SKM-1 (cell line): ENCODE measurements at regions not wholly inside any gene's neighbourhood (a gene's known extent, or its start where the extent isn't known, plus 50 kb on each side); places are given as distances from the start of the nearest gene placed in this dataset.

Experiments used
- DNase-seq: peaks from one replicate; lab custom pipeline; 2025; ENCODE audit not compliant: unreplicated experiment; lab: John Stamatoyannopoulos, UW

DNA sequence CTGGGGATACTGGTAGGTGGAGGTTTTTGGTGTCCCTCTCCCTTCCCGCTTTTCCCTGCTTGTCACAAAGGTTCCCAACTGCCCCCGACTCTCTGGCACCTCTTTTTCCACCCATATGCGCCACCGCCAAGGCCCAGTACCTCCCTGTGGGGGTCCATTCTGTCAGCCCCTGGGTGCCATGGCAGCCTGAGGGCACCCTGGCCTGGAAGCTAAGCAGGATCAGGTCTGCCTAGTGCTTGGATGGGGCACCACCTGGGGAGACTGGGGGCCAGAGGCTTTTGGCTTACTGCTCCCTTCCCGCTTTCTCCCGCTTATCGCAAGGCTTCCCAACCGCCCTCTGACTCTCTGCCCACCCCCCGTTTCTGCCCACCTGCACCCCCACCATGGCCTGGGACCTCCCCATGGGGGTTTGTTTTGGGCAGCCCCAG is 2286.4 kb downstream of the TP53TG3F start:
- DNase-seq, result no peak

DNA sequence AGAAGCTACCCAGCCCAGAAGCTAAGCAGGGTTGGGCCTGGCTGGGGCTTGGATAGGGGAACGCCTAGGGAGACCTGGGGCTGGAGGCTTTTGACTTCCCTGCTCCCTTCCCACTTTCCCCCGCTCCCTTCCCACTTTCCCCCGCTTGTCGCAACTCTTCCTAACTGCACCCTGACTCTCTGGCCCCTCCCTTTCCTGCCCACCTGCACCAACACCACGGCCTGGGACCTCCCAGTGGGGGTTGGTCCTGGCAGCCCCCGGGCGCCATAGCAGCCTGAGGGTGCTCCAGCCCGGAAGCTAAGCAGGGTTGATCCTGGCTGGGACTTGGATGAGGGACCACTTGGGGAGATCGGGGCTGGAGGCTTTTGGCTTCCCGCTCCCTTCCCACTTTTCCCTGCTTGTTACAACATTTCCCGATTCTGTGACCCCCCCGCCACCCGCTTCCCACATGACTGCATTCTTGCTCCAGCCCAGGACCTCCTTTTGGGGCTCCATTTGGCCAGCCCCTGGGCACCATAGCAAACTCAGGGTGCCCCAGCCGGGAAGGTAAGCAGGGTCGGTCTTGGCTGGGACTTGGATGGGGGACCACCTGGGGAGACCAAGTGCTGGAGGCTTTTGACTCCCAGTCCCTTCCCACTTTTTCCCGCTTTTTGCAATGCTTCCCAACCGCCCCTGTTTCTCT is 2287.0 kb downstream of the TP53TG3F start:
- no peak for DNase-seq

DNA sequence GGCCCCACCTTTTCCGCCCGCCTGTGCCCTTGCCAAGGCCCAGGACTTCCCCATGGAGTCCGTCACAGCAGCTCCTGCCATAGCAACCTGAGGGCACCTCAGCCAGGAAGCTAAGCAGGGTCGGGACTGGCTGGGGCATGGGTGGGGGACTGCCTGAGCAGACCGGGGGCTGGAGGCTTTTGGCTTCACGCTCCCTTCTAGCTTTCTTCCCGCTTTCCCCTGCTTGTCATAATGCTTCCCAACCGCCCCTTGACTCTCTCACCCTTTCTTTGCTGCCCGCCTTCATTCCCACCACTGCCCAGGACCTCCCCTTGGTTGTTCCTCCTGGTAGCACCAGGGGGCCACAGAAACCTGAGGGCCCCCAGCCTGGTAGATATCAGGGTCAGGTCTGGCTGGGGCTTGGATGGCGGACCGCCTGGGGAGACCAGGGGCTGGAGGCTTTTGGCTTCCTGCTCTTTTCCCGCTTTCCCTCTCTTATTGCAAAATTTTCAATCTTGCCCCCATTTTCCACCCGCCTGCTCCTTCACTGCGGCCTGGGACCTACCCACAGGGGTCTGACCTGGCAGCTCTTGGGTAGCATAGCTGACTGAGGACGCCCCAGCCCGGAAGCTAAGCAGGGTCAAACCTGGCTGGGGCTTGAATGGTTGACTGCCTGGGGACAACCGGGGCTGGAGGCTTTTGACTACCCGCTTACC is 2287.7 kb downstream of the TP53TG3F start:
- DNase-seq, result no peak

DNA sequence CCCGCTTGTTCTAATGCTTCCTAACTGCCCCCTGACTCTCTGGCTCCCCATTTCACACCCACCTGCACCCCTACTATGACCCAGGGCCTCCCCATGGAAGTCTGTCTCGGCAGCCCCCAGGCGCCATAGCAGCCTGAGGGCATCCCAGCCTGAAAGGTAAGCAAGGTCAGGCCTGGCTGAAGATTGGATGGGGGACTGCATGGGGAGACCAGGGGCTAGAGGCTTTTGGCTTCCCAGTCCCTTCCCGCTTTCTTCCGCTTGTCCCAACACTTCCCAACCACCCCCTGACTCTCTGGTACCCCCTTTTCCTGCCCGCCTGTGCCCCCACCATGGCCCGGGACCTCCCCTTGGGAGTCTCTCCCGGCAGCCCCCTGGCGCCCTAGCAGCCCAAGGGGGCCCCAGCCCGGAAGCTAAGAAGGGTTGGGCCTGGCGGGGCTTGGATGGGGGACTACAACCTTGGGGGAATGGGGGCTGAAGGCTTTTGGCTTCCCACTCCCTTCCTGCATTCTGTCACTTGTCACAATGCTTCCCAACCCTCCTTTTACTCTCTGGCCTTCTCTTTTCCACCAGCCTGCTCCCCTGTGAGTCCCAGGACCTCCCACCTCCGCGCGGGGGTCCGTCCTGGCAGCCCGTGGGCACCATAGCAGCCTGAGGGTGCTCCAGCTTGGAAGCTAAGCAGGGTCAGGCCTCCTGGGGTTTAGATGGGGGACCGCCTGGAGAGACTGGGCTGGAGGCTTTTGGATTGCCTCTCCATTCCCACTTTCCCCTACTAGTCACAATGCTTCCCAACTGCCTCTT is 2288.4 kb downstream of the TP53TG3F start:
- DNase-seq, result no peak

DNA sequence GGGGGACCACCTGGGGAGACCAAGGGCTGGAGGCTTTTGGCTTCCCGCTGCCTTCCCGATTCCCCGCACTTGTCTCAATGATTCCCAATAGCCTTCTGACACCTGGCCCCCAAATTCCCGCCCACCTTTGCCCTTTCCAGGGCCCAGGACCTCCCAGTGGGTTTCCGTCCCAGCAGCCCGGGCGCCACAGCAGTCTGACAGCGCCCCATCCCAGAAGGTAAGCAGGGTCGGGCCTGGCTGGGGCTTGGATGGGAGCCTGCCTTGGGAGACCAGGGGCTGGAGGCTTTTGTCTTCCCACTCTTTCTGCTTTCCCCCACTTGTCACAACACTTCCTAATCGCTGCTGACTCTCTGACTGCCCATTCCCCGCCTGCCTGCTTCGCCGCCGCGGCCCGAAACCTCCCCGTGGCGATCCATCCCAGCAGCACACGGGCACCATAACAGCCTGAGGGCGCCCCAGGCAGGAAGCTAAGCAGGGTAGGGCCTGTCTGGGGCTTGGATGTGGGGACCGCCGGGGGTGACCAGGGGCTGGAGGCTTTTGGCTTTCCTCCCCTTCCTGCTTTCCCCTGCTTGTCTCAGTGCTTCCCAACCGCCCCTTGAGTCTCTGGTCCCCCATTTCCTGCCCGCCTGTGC is 2289.3 kb downstream of the TP53TG3F start:
- no peak for DNase-seq

DNA sequence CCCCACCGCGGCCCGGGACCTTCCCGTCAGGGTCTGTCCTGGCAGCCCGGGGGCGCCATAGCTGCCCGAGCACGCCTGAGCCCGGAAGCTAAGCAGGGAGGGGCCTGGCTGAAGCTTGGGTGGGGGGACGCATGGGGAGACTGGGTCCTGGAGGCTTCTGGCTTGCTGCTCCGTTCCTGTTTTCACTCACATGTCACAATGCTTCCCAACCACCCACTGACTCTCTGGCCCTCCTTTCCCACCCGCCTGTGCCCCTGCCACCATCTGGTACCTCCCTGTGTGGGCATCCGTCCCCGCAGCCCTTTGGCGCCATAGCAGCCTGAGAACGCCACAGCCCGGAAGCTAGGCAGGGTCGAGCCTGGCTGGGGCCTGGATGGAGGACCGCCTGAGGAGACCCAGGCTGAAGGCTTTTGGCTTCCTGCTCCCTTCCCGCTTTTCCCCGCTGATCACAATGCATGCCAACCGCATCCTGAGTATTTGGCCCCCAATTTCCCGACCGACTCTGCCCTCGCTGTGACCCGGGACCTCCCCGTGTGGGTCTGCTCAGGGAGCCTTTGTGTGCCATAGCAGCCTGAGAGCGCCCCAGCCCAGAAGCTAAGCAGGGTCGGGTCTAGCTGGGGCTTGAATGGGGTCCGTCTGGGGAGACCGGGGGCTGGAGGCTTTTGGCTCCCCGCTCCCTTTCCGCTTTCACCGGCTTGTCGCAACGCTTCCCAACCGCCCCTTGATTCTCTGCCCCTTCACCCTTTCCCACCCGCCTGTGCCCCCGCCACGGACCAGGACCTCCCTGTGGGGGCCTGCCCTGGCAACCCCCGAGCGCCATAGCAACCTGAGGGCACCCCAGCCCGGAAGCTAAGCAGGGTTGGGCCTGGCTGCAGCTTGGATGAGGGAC is 2290.1 kb downstream of the TP53TG3F start:
- no peak for DNase-seq

DNA sequence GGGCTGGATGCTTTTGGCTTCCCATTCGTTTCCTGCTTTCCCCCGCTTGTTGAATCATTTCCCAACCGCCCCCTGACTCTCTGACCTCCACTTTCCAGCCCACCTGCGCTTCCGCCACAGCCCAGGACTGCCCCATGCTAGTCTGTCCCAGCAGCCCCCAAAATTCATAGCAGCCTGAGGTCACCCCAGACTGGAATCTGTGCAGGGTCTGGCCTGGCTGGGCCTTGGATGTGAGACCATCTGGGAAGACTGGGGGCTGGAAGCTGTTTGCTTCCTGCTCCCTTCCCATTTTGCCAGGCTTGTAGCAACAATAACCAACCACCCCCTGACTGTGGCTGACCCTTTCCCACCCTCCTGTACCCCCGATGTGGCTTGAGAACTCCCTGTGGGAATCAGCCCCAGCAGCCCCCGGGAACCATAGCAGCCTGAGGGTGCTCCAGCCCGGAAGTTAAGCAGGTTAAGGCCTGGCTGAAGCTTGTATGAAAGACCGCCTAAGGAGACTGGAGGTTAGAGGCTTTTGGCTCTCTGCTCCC is 2290.8 kb downstream of the TP53TG3F start:
- no peak for DNase-seq

DNA sequence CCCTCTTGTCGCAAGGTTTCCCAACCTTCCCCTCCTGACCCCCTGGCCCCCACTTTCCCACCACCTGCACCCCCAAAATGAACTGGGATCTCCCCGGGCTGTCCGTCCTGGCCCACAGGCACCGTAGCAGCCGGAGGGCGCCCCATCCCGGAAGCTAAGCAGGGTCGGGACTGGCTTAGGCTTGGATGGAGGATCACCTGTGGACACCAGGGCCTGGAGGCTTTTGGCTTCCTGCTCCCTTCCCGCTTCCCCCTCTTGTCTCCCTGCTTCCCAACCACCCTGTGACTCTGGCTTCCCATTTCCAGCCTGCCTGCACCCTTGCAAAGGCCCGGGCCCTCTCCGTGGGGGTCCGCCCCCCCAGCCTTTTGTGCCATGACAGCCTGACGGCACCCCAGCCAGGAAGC is 2291.3 kb downstream of the TP53TG3F start:
- DNase-seq, result no peak

DNA sequence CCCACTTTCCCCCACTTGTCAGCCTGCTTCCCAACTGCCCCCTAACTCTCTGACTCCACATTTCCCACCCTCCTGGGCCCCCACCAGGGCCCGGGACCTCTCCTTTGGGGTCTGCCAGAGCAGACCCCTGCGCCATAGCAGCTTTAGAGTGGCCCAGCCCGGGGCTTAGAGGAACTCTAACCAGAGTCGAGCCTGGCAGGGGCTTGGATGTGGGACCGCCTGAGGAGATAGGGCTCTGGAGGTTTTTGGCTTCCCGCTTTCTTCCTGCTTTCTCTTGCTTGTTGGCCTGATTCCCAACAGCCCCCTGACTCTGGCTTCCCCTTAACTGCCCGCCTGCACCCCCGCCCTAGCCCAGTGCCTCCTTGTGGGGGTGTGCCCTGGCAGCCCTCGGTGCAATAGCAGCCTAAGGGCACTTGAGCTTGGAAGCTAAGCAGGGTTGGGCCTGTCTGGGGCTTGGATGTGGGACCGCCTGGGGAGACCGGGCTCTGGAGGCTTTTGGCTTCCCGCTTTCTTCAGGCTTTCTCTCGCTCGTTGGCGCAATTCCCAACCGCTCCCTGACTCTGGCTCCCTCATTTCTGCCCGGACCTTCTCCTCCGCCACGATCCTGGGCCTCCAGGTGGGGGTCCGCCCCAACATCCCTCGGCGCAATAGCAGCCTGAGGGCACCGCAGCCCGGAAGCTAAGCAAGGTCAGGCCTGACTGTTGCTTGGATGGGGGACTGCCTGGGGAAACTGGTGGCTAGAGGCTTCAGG is 2292.0 kb downstream of the TP53TG3F start:
- no peak for DNase-seq

DNA sequence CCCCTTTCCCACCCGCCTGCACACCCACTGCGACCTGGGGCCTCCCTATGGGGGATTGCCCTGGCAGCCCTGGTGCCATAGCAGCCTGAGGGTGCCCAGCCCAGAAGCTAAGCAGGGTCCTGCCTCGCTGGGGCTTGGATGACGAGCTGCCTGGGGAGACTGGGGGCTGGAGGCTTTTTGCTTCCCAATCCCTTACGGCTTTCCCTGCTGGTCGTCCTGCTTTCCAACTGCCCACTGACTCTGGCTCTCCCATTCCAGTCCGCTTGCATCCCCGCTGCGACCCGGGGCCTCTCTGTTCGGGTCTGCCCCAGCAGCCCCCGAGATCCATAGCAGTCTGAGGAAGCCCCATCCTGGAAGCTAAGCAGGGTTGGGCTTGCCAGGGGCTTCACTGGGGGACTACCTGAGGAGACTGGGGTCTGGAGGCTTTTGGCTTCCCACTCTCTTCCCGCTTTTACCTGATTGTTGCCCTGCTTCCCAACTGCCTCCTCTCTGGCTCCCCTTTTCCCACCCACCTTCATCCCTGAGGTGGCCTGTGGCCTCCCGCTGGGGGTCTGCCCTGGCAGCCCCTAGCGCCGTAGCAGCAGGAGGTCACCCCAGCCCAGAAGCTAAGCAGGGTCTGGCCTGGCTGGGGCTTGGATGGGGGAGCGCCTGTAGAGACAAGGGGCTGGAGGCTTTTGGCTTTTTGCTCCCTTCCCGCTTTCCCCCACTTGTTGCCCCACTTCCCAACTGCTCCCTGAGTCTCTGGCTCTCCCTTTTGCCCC is 2292.8 kb downstream of the TP53TG3F start:
- DNase-seq, result no peak

DNA sequence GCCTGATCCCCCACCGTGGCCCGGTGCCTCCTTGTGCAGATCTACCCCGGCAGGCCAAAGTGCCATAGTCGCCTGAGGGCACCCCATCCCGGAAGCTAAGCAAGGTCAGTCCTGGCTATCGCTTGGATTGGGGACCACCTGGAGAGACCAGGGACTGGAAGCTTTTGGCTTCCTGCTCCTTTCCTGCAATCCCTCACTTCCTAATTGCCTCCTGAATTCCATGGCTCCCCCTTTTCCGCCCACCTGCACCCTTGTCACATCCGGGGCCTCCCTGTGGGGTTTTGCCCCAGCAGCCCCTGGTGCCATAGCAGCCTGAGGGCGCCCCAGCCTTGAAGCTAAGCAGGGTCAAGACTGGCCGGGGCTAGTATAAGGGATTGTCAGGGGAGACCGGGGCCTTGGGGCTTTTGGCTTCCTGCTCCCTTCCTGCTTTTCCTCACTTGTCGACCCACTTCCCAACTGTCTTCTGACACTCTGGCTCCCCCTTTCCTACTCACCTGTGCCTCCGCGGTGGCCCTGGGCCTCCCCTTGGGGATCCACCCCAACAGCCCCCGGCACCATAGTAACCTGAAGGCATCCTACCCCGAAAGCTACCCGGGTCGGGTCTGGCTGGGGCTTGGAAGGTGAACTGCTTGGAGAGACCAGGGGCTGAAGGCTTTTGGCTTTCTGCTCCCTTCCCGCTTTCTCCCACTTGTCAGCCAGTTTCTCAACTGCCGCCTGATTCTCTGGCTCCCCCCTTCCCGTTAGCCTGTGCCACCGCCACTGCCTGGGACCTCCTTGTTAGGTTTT is 2293.6 kb downstream of the TP53TG3F start:
- DNase-seq, result no peak

DNA sequence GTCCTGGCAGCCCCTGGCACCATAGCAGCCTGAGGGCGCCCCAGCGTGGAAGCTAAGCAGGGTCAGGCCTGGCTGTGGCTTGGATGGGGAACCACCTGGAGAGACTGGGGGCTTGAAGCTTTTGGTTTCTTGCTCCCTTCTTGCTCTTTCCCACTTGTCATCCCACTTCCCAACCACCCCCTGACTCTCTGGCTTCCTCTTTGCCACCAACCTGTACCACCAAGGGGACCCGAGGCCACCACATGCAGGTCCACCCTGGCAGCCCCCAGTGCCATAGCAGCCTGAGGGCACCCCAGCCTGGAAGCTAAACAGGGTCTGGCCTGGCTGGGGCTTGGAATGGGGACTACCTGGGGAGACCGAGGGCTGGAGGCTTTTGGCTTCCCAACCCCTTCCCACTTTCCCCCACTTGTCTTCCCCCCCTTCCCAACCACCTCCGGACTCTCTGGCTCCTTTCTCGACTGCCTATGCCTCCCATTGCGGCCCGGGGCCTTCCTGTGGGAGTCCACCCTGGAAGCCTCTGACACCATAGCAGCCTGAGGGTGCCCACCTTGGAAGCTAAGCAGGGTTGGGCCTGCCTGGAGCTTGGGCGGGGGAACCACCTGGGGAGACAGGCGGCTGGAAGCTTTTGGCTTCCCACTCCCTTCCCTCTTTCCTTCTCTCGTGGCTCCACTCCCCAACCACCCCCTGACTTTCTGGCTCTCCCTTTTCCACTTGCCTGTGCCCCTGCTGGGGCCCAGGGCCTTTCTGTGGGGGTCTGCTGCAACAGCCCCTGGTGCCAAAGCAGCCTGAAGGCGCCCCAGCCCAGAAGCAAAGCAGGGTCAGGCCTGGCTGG is 2294.4 kb downstream of the TP53TG3F start:
- DNase-seq, result no peak

DNA sequence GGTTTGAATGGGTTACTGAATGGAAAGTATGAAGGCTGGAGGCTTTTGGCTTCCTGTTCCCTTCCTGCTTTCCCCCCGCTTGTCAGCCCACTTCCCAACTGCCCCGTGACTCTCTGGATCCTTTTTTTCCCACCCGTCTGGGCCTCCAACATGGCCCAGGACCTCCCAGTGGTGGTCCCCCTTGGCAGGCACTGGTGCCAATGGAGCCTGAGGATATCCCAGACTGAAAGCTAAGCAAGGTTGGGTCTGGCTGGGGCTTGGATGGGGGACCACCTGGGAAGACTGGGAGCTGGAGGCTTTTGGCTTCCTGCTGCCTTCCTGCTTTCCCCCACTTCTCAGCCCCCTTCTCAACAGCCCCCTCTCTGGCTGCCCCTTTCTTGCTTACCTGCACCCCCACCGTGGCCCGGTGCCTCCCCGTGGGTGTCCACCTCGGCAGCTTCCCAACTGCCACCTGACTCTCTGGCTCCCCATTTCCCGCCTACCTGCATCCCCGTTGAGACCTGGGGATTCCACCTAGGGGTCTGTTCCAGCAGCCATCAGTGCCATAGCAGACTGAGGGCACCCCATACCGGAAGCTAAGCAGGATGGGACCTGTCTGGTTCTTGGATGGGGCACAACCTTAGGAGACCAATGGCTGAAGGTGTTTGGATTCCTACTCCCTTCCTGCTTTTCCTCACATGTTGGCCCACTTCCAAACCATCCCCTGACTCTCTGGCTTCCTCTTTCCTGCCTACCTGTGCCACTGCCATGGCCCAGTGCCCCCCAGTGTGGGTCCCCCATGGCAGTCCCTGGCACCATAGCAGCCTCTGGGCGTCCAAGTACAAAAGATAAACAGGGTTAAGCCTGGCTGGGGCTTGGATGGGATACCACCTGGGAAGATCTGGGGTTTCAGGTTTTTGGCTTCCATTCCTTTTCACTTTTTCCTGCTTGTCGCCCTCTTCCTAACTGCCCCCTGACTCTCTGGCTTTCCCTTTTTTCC is 2295.3 kb downstream of the TP53TG3F start:
- DNase-seq, result no peak

DNA sequence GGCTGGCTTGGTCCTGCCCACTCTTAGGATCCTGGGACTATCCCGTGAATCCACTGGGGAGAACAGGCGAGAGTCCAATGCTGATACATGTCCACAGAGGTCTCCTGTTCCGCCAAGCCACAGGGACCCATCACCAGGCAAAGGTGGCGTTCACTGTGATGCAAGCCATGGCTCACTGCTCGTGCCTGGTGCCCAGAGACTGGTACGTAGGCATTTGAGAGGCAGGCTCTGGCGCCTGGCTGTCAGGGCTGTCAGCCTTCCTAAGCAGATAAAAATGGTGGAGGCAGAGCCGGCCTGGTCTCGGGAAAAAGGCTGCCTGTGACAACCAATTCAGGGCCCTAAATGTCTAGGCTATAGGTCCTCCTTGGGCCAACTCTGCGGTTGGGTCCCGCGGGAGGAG is 2329.0 kb downstream of the TP53TG3F start:
- DNase-seq, result no peak

DNA sequence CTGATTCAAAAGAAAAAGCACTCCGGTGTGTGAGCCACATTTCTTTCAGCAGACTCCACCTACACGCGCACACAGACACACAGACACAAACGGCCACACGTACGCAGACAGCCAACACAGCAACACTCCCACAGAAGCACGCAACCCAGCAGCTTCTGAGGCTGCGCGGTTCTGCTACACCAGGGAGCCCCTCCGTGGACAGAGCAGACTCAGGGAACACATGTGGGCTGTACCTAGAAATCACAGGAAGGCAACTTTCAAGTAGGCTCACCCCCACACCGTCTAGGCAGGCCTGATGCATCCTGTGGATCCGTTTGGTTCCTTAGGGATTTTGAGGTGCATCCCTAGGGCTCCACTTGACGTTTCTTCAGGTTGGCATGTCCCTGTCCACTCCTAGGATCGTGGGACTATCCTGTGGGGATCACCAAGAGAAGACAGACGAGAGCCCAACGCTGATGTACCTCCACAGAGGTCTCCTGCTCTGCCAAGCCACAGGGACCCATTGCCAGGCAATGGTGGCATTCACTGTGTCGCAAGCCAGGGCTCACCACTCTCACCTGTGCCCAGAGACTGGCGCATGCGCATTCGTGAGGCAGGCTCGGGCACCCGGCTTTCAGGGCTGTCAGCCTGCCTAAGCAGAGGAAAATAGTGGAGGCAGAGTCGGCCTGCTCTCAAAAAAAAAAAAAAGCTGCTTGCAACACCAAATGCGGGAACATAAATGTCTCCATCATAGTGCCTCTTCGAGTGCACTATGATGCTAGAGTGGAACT is 2333.3 kb downstream of the TP53TG3F start:
- no peak for DNase-seq
